Activated CD8-positive, alpha-beta memory T cell treated with anti-CD3 and anti-CD28 coated beads, Interleukin-2, amount 10 ng/mL, durations not matched to agents 7 days and 5 days (primary cell): ENCODE measurements at regions not wholly inside any gene's neighbourhood (a gene's known extent, or its start where the extent isn't known, plus 50 kb on each side); places are given as distances from the start of the nearest gene placed in this dataset.
A peak's percentile ranks its signal among the peaks of the same experiment; 100 is the strongest.

Experiments
- ATAC-seq: fragments of 150-1000 bp; cut with Tn5 transposase; one replicate; pipeline ENCODE4 v1.10.0; 2021; ENCODE audit warnings: moderate library complexity
- CTCF ChIA-PET: fragments of 350-600 bp; sonication (Branson Sonifier 250); formaldehyde crosslinking; loops from one replicate; lab custom pipeline; 2021; ENCODE audit warnings: antibody characterized with exemption; lab: Charles Lee
- DNase-seq: peaks from one replicate; pipeline ENCODE4 v3.0.0-alpha.2; 2020
- H3K27ac Mint-ChIP-seq: one replicate; pipeline ENCODE4 v1.8.0; 2021; ENCODE audit warnings: mild to moderate bottlenecking, mixed read lengths
- H3K27me3 Mint-ChIP-seq: one replicate; pipeline ENCODE4 v1.8.0; 2021; ENCODE audit warnings: mixed read lengths
- H3K36me3 Mint-ChIP-seq: one replicate; pipeline ENCODE4 v1.8.0; 2021; ENCODE audit warnings: mild to moderate bottlenecking, mixed read lengths
- H3K4me1 Mint-ChIP-seq: one replicate; pipeline ENCODE4 v1.8.0; 2021; ENCODE audit warnings: mixed read lengths
- H3K4me3 Mint-ChIP-seq: one replicate; pipeline ENCODE4 v1.8.0; 2021; ENCODE audit warnings: mild to moderate bottlenecking, moderate library complexity, mixed read lengths
- H3K9me3 Mint-ChIP-seq: one replicate; pipeline ENCODE4 v1.8.0; 2022; ENCODE audit warnings: low read depth, mixed read lengths

- H3K4me1 Mint-ChIP-seq: peaks cover 46% of the 10 kb centered on the region
- ATAC-seq: no peak
- DNase-seq: no peak
- no peaks in the 10 kb centered on the region for H3K36me3 Mint-ChIP-seq
- H3K9me3 Mint-ChIP-seq: no peaks in the 10 kb centered on the region
- H3K27ac Mint-ChIP-seq: no peak overlapping the region
- CTCF ChIA-PET: no interaction called here
- no peak overlapping the region for H3K4me3 Mint-ChIP-seq
- H3K27me3 Mint-ChIP-seq: no peaks in the 10 kb centered on the region
These were observed 506.3 kb downstream of the SHQ1 start for GRCh38 chr3:72341920-72342319.

- CTCF ChIA-PET: no interaction called here
- ATAC-seq: no peak
- H3K36me3 Mint-ChIP-seq: no peaks in the 10 kb centered on the region
- H3K27me3 Mint-ChIP-seq: no peaks in the 10 kb centered on the region
- H3K4me3 Mint-ChIP-seq: no peak overlapping the region
- no peak overlapping the region for H3K27ac Mint-ChIP-seq
- no peak for DNase-seq
- H3K9me3 Mint-ChIP-seq: no peaks in the 10 kb centered on the region
- peaks cover 41% of the 10 kb centered on the region for H3K4me1 Mint-ChIP-seq
These were observed 506.9 kb downstream of the SHQ1 start for GRCh38 chr3:72341380-72341770.

GRCh38 chr3:72340476-72341379 is 507.5 kb downstream of the SHQ1 start:
- H3K4me3 Mint-ChIP-seq: no peak overlapping the region
- DNase-seq (no peak), ATAC-seq (no peak)
- CTCF ChIA-PET: interaction anchor here (0.9 kb wide), 1 partner anchor 482 kb away, joined by 4 read pairs; no protein-coding TSS in a partner anchor
- peaks cover 34% of the 10 kb centered on the region for H3K4me1 Mint-ChIP-seq
- no peaks in the 10 kb centered on the region for H3K9me3 Mint-ChIP-seq
- H3K36me3 Mint-ChIP-seq: no peaks in the 10 kb centered on the region
- H3K27ac Mint-ChIP-seq: no peak overlapping the region
- no peaks in the 10 kb centered on the region for H3K27me3 Mint-ChIP-seq

GRCh38 chr3:72340056-72340455 is 508.2 kb downstream of the SHQ1 start:
- Mint-ChIP-seq H3K27ac (no peak overlapping the region), H3K4me3 (no peak overlapping the region), H3K9me3 (no peaks in the 10 kb centered on the region), H3K36me3 (no peaks in the 10 kb centered on the region), H3K27me3 (no peaks in the 10 kb centered on the region), H3K4me1 (peaks cover 27% of the 10 kb centered on the region)
- no peak for DNase-seq
- no peak for ATAC-seq
- CTCF ChIA-PET: interaction anchor here (0.9 kb wide), 1 partner anchor 483 kb away, joined by 4 read pairs; no protein-coding TSS in a partner anchor

- Mint-ChIP-seq H3K9me3 (no peaks in the 10 kb centered on the region), H3K27me3 (no peaks in the 10 kb centered on the region), H3K4me1 (peaks cover 23% of the 10 kb centered on the region), H3K36me3 (no peaks in the 10 kb centered on the region), H3K4me3 (no peak overlapping the region), H3K27ac (no peak overlapping the region)
- CTCF ChIA-PET: no interaction called here
- DNase-seq (no peak), ATAC-seq (no peak)
These were observed 508.6 kb downstream of the SHQ1 start for GRCh38 chr3:72339670-72340030.

- DNase-seq (peak; percentile 58), ATAC-seq (peak; percentile 50)
These were observed 509.1 kb downstream of the SHQ1 start for GRCh38 chr3:72338942-72339669.

GRCh38 chr3:72338082-72338941 is 509.9 kb downstream of the SHQ1 start:
- Mint-ChIP-seq H3K27me3 (no peaks in the 10 kb centered on the region), H3K4me3 (no peak overlapping the region), H3K4me1 (peaks cover 10% of the 10 kb centered on the region), H3K36me3 (no peaks in the 10 kb centered on the region), H3K27ac (no peak overlapping the region), H3K9me3 (no peaks in the 10 kb centered on the region)
- peak; percentile 49 for DNase-seq
- peak; percentile 41 for ATAC-seq
- CTCF ChIA-PET: no interaction called here

More at GRCh38 chr3:72338942-72339669, 509.1 kb downstream of the SHQ1 start:
- Mint-ChIP-seq H3K27ac (no peak overlapping the region), H3K4me3 (no peak overlapping the region), H3K9me3 (no peaks in the 10 kb centered on the region), H3K36me3 (no peaks in the 10 kb centered on the region), H3K27me3 (no peaks in the 10 kb centered on the region), H3K4me1 (peaks cover 18% of the 10 kb centered on the region)
- CTCF ChIA-PET: no interaction called here

GRCh38 chr3:72337480-72337855 is 510.8 kb downstream of the SHQ1 start:
- CTCF ChIA-PET: no interaction called here
- H3K27ac Mint-ChIP-seq: no peak overlapping the region
- H3K9me3 Mint-ChIP-seq: no peaks in the 10 kb centered on the region
- no peaks in the 10 kb centered on the region for H3K36me3 Mint-ChIP-seq
- H3K4me3 Mint-ChIP-seq: no peak overlapping the region
- peaks cover 2% of the 10 kb centered on the region for H3K4me1 Mint-ChIP-seq
- no peak for ATAC-seq
- peaks cover under 1% of the 10 kb centered on the region for H3K27me3 Mint-ChIP-seq
- DNase-seq: no peak

- no peak overlapping the region for H3K4me3 Mint-ChIP-seq
- no peaks in the 10 kb centered on the region for H3K4me1 Mint-ChIP-seq
- peaks cover 5% of the 10 kb centered on the region for H3K27me3 Mint-ChIP-seq
- DNase-seq (no peak), ATAC-seq (no peak)
- H3K36me3 Mint-ChIP-seq: no peaks in the 10 kb centered on the region
- H3K27ac Mint-ChIP-seq: no peak overlapping the region
- CTCF ChIA-PET: no interaction called here
- no peaks in the 10 kb centered on the region for H3K9me3 Mint-ChIP-seq
These were observed 511.3 kb downstream of the SHQ1 start for GRCh38 chr3:72336821-72337479.

- H3K27ac Mint-ChIP-seq: no peak overlapping the region
- CTCF ChIA-PET: no interaction called here
- no peaks in the 10 kb centered on the region for H3K4me1 Mint-ChIP-seq
These were observed 512.1 kb downstream of the SHQ1 start for GRCh38 chr3:72336114-72336651.

GRCh38 chr3:72335458-72336095 is 512.7 kb downstream of the SHQ1 start:
- Mint-ChIP-seq H3K27me3 (peaks cover 8% of the 10 kb centered on the region), H3K27ac (no peak overlapping the region)
- CTCF ChIA-PET: no interaction called here

More at GRCh38 chr3:72336114-72336651, 512.1 kb downstream of the SHQ1 start:
- H3K4me3 Mint-ChIP-seq: no peak overlapping the region
- no peaks in the 10 kb centered on the region for H3K9me3 Mint-ChIP-seq
- H3K27me3 Mint-ChIP-seq: peaks cover 8% of the 10 kb centered on the region
- ATAC-seq (no peak), DNase-seq (no peak)
- no peaks in the 10 kb centered on the region for H3K36me3 Mint-ChIP-seq

GRCh38 chr3:72334681-72335457 is 513.4 kb downstream of the SHQ1 start:
- Mint-ChIP-seq H3K4me1 (no peaks in the 10 kb centered on the region), H3K27me3 (peaks cover 11% of the 10 kb centered on the region), H3K27ac (no peak overlapping the region), H3K36me3 (no peaks in the 10 kb centered on the region), H3K4me3 (no peak overlapping the region), H3K9me3 (no peaks in the 10 kb centered on the region)
- DNase-seq (no peak), ATAC-seq (no peak)
- CTCF ChIA-PET: no interaction called here

More at GRCh38 chr3:72335458-72336095, 512.7 kb downstream of the SHQ1 start:
- DNase-seq: no peak
- Mint-ChIP-seq H3K4me3 (no peak overlapping the region), H3K9me3 (no peaks in the 10 kb centered on the region), H3K36me3 (no peaks in the 10 kb centered on the region), H3K4me1 (no peaks in the 10 kb centered on the region)
- ATAC-seq: no peak
